Erythroblast (primary cell): ENCODE measurements at regions not wholly inside any gene's neighbourhood (a gene's known extent, or its start where the extent isn't known, plus 50 kb on each side); places are given as distances from the start of the nearest gene placed in this dataset.

ENCODE experiments used
- GATA1 ChIP-seq: IDR thresholded peaks from 2 replicates; pipeline ENCODE4 v1.6.1; 2011; ENCODE audit warnings: low read depth, mild to moderate bottlenecking, control low read depth, low read length, moderate library complexity
- POLR2A ChIP-seq: IDR thresholded peaks from 2 replicates; pipeline ENCODE4 v1.6.1; 2011; ENCODE audit warnings: mild to moderate bottlenecking, low read length

DNA sequence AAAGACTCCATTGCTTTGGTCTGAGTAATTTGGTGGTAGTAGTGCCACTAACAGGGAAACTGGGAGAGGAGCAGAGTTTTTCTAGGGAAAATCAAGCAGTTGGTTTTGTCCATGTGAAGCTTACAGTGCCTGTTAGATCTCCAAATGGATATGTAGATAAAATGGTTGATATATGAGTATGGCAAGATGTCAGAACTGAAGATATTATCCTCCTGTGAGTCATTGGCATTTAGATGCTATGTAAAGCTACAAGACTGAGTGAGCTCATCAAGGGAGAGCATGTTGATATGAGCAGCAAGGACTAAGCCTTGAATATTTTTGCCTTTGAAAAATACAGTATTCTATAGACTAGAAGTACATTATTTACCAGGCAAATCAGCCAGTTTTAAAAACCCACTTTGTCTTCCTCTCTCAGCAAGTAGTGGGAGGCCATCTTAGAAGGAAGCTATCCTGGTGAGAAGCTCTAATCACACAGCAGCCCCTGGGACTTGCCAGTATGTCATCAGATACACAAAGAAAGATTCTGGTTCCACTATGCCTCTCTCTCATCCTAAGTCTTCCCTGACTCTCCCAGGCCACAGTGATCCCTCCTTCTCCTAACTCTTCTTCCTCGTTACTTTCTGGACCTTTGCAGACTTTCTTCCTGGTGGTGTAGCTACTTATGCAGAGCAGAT, 77.4 kb upstream of the ANKRD28 start:
- TF ChIP-seq POLR2A (no peak), GATA1 (no peak)
